Gastroesophageal sphincter (tissue), 3 donors: ENCODE measurements at regions not wholly inside any gene's neighbourhood (a gene's known extent, or its start where the extent isn't known, plus 50 kb on each side); places are given as distances from the start of the nearest gene placed in this dataset.

Experiments used
- CTCF ChIP-seq, 4 experiments: fragments of 200-600 bp in 2 of 4; fragments of 450-650 bp in 2 of 4; sonication (generic) in 1 of 4; IDR thresholded peaks; one replicate each; pipeline ENCODE4 v1.5.1; 2017 to 2019; ENCODE audit warnings: antibody characterized with exemption in 4 of 4, mild to moderate bottlenecking in 2 of 4, moderate library complexity in 2 of 4
- EP300 ChIP-seq: sonication (generic); formaldehyde crosslinking; IDR thresholded peaks from one replicate; pipeline ENCODE4 v1.6.1; 2017; ENCODE audit warnings: antibody characterized with exemption, mild to moderate bottlenecking
- POLR2A ChIP-seq, 2 donors: fragments of 450-650 bp; IDR thresholded peaks; one replicate each; pipeline ENCODE4 v1.6.1; 2017; ENCODE audit warnings: antibody characterized with exemption in 2 of 2, mild to moderate bottlenecking in 2 of 2, moderate library complexity in 1 of 2
- POLR2AphosphoS5 ChIP-seq: sonication (generic); formaldehyde crosslinking; IDR thresholded peaks from one replicate; pipeline ENCODE4 v1.6.1; 2017; ENCODE audit warnings: antibody characterized with exemption

DNA sequence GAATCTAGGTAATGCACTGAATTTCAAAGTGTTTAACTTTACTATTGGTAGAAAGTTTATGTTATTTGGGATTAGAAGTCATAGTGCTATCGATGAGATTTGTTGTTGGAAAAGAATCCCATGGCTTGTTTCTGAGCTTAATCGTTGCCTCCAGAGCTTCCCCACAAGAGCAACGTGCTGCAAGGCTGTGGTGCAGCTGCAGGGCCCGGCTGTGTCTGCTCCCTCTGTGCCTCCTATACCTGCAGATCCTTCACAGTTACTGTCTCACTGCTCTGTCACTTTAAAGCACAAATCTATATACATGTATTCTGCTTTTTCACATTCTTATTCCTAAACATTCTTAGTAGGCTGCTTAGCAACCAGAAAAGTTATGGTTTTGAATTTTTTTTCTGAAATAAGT, 826.6 kb upstream of the COBL start:
- no peak for TF ChIP-seq CTCF (IDR thresholded peaks at IDR 0.05)
- TF ChIP-seq POLR2AphosphoS5: no peak
- TF ChIP-seq EP300: no peak
- TF ChIP-seq POLR2A (IDR thresholded peaks at IDR 0.05): no peak
